Neural progenitor cell (in vitro differentiated cells): ENCODE measurements at regions not wholly inside any gene's neighbourhood (a gene's known extent, or its start where the extent isn't known, plus 50 kb on each side); places are given as distances from the start of the nearest gene placed in this dataset.

ENCODE experiments used
- DNase-seq: peaks from one replicate; pipeline ENCODE4 v3.0.0-alpha.2; 2016; ENCODE audit warnings: low spot score
- H2AFZ ChIP-seq: fragments of 200-600 bp; sonication (generic); replicated peaks from 2 replicates; pipeline ENCODE4 v1.6.1; 2016; ENCODE audit warnings: antibody characterized with exemption
- H3F3A ChIP-seq: fragments of 200-600 bp; sonication (generic); 2 replicates; pipeline ENCODE4 v1.6.1; 2016; ENCODE audit warnings: antibody characterized with exemption, low read depth
- H3K27ac ChIP-seq: fragments of 200-600 bp; sonication (generic); 2 replicates; pipeline ENCODE4 v1.5.1; 2016; ENCODE audit warnings: mild to moderate bottlenecking
- H3K27me3 ChIP-seq: fragments of 200-600 bp; sonication (generic); 2 replicates; pipeline ENCODE4 v1.6.1; 2016; ENCODE audit warnings: mild to moderate bottlenecking, moderate library complexity
- H3K36me3 ChIP-seq: fragments of 200-600 bp; sonication (generic); 2 replicates; pipeline ENCODE4 v1.5.1; 2016
- H3K4me1 ChIP-seq: fragments of 200-600 bp; sonication (generic); 2 replicates; pipeline ENCODE4 v1.6.1; 2016; ENCODE audit warnings: mixed run types
- H3K4me2 ChIP-seq: fragments of 200-600 bp; sonication (generic); 2 replicates; pipeline ENCODE4 v1.6.1; 2016
- H3K4me3 ChIP-seq: fragments of 200-600 bp; sonication (generic); 2 replicates; pipeline ENCODE4 v1.5.1; 2016
- H3K79me2 ChIP-seq: fragments of 200-600 bp; sonication (generic); 2 replicates; pipeline ENCODE4 v1.6.1; 2016; ENCODE audit warnings: low read depth
- H3K9ac ChIP-seq: fragments of 200-600 bp; sonication (generic); 2 replicates; pipeline ENCODE4 v1.6.1; 2016
- H3K9me3 ChIP-seq: fragments of 200-600 bp; sonication (generic); 2 replicates; pipeline ENCODE4 v1.5.1; 2016; ENCODE audit warnings: low read depth
- H4K20me1 ChIP-seq: fragments of 200-600 bp; sonication (generic); 2 replicates; pipeline ENCODE4 v1.6.1; 2016; ENCODE audit warnings: low read depth
- H3K27ac Mint-ChIP-seq: 3 replicates; pipeline ENCODE4 v1.8.0; 2021; ENCODE audit warnings: mixed read lengths
- H3K27me3 Mint-ChIP-seq: 2 replicates; pipeline ENCODE4 v1.8.0; 2022; ENCODE audit warnings: low read depth, mild to moderate bottlenecking, inconsistent platforms, moderate library complexity, mixed read lengths; ENCODE audit not compliant: insufficient read depth
- H3K36me3 Mint-ChIP-seq: 3 replicates; pipeline ENCODE4 v1.8.0; 2021; ENCODE audit warnings: mixed read lengths
- H3K4me1 Mint-ChIP-seq: 3 replicates; pipeline ENCODE4 v1.8.0; 2021; ENCODE audit warnings: mixed read lengths
- H3K4me3 Mint-ChIP-seq: 3 replicates; pipeline ENCODE4 v1.8.0; 2021; ENCODE audit warnings: mild to moderate bottlenecking, moderate library complexity, mixed read lengths
- H3K9me3 Mint-ChIP-seq: 3 replicates; pipeline ENCODE4 v1.8.0; 2020; ENCODE audit warnings: mixed read lengths
- EZH2 ChIP-seq: fragments of 200-600 bp; sonication (generic); IDR thresholded peaks from 2 replicates; pipeline ENCODE4 v1.6.1; 2017; ENCODE audit warnings: antibody characterized with exemption, mild to moderate bottlenecking, moderate library complexity
- EZH2phosphoT487 ChIP-seq: fragments of 200-600 bp; sonication (generic); IDR thresholded peaks from 2 replicates; pipeline ENCODE4 v1.6.1; 2017; ENCODE audit warnings: antibody characterized with exemption
- TF ChIP-seq, protein P1 (sequence below): fragments of 200-600 bp; sonication (generic); IDR thresholded peaks from 2 replicates; pipeline ENCODE4 v1.5.1; 2017; ENCODE audit warnings: antibody characterized with exemption, mild to moderate bottlenecking

- H4K20me1 ChIP-seq = no peaks in the 10 kb centered on the region
- H3F3A ChIP-seq = no peaks in the 10 kb centered on the region
- Mint-ChIP-seq H3K9me3 (no peaks in the 10 kb centered on the region), H3K27me3 (peaks cover 10% of the 10 kb centered on the region), H3K4me1 (no peaks in the 10 kb centered on the region), H3K27ac (no peak overlapping the region), H3K36me3 (no peaks in the 10 kb centered on the region), H3K4me3 (no peak overlapping the region)
- DNase-seq = no peak
- no peak overlapping the region for H2AFZ ChIP-seq
- no peaks in the 10 kb centered on the region for H3K9me3 ChIP-seq
- no peak overlapping the region for H3K9ac ChIP-seq
- H3K27me3 ChIP-seq = no peaks in the 10 kb centered on the region
- TF ChIP-seq EZH2 = no peak
- no peak overlapping the region for H3K4me2 ChIP-seq
- no peaks in the 10 kb centered on the region for H3K79me2 ChIP-seq
- H3K4me1 ChIP-seq = no peaks in the 10 kb centered on the region
- H3K36me3 ChIP-seq = no peaks in the 10 kb centered on the region
- no peak overlapping the region for H3K4me3 ChIP-seq
- H3K27ac ChIP-seq = no peak overlapping the region
These were observed 190.6 kb upstream of the SPRED2 start for GRCh38 chr2:65622951-65623535.

DNA sequence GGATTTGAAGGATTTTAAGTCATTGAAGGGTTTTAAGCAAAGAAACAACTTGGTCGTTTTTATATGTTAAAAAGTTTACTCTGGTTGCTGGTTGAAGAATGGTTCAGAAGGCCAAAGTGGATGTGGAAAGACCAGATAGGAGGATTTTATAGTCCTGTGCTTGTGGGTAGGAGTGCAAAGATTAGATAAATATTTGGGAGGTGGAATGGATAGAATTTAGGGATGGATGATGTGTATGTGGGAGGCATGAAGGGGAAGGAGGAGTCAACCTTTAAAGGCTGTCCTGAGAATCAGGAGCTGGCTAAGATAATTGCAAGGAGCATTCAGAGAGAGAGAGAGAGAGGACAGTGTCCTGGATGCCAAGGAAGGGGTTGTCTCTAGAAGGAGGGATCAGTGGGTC, 190.1 kb upstream of the SPRED2 start:
- H4K20me1 ChIP-seq = no peaks in the 10 kb centered on the region
- H3K4me1 Mint-ChIP-seq = no peaks in the 10 kb centered on the region
- H3K36me3 Mint-ChIP-seq = no peaks in the 10 kb centered on the region
- H3K36me3 ChIP-seq = no peaks in the 10 kb centered on the region
- DNase-seq = no peak
- H3K9me3 Mint-ChIP-seq = no peaks in the 10 kb centered on the region
- H3K27ac ChIP-seq = no peak overlapping the region
- H2AFZ ChIP-seq = no peak overlapping the region
- H3F3A ChIP-seq = no peaks in the 10 kb centered on the region
- no peak for TF ChIP-seq EZH2phosphoT487
- TF ChIP-seq, protein P1, sequence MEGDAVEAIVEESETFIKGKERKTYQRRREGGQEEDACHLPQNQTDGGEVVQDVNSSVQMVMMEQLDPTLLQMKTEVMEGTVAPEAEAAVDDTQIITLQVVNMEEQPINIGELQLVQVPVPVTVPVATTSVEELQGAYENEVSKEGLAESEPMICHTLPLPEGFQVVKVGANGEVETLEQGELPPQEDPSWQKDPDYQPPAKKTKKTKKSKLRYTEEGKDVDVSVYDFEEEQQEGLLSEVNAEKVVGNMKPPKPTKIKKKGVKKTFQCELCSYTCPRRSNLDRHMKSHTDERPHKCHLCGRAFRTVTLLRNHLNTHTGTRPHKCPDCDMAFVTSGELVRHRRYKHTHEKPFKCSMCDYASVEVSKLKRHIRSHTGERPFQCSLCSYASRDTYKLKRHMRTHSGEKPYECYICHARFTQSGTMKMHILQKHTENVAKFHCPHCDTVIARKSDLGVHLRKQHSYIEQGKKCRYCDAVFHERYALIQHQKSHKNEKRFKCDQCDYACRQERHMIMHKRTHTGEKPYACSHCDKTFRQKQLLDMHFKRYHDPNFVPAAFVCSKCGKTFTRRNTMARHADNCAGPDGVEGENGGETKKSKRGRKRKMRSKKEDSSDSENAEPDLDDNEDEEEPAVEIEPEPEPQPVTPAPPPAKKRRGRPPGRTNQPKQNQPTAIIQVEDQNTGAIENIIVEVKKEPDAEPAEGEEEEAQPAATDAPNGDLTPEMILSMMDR = no peak
- TF ChIP-seq EZH2 = no peak
- peaks cover 10% of the 10 kb centered on the region for H3K27me3 Mint-ChIP-seq
- no peak overlapping the region for H3K27ac Mint-ChIP-seq
- no peak overlapping the region for H3K4me3 ChIP-seq
- no peak overlapping the region for H3K4me2 ChIP-seq
- no peaks in the 10 kb centered on the region for H3K27me3 ChIP-seq
- no peaks in the 10 kb centered on the region for H3K9me3 ChIP-seq
- H3K9ac ChIP-seq = no peak overlapping the region
- H3K4me3 Mint-ChIP-seq = no peak overlapping the region
- no peaks in the 10 kb centered on the region for H3K4me1 ChIP-seq
- no peaks in the 10 kb centered on the region for H3K79me2 ChIP-seq

- Histone ChIP-seq H3K4me1 (no peaks in the 10 kb centered on the region), H4K20me1 (no peaks in the 10 kb centered on the region), H3K36me3 (no peaks in the 10 kb centered on the region), H3K9me3 (no peaks in the 10 kb centered on the region), H3K79me2 (no peaks in the 10 kb centered on the region), H2AFZ (no peak overlapping the region), H3K27me3 (no peaks in the 10 kb centered on the region), H3K27ac (no peak overlapping the region), H3K4me2 (no peak overlapping the region), H3K4me3 (no peak overlapping the region), H3K9ac (no peak overlapping the region), H3F3A (no peaks in the 10 kb centered on the region)
- H3K27me3 Mint-ChIP-seq = peaks cover 10% of the 10 kb centered on the region
- H3K4me3 Mint-ChIP-seq = no peak overlapping the region
- H3K4me1 Mint-ChIP-seq = peaks cover 3% of the 10 kb centered on the region
- H3K27ac Mint-ChIP-seq = no peak overlapping the region
- DNase-seq = peak; percentile 25
- no peaks in the 10 kb centered on the region for H3K9me3 Mint-ChIP-seq
- TF ChIP-seq, protein P1 = peak; percentile 51
- TF ChIP-seq EZH2 (no peak), EZH2phosphoT487 (no peak)
- no peaks in the 10 kb centered on the region for H3K36me3 Mint-ChIP-seq
These were observed 188.1 kb upstream of the SPRED2 start for GRCh38 chr2:65620524-65620923.

GRCh38 chr2:65620026-65620425, 187.6 kb upstream of the SPRED2 start:
- Histone ChIP-seq H3K36me3 (no peaks in the 10 kb centered on the region), H3K9me3 (no peaks in the 10 kb centered on the region), H3K4me2 (no peak overlapping the region), H3F3A (no peaks in the 10 kb centered on the region), H2AFZ (no peak overlapping the region), H3K4me3 (no peak overlapping the region), H3K27ac (no peak overlapping the region), H3K4me1 (no peaks in the 10 kb centered on the region), H3K79me2 (no peaks in the 10 kb centered on the region), H4K20me1 (no peaks in the 10 kb centered on the region), H3K9ac (no peak overlapping the region), H3K27me3 (no peaks in the 10 kb centered on the region)
- Mint-ChIP-seq H3K27me3 (peaks cover 10% of the 10 kb centered on the region), H3K4me3 (no peak overlapping the region), H3K4me1 (peaks cover 3% of the 10 kb centered on the region), H3K27ac (no peak overlapping the region), H3K9me3 (no peaks in the 10 kb centered on the region), H3K36me3 (no peaks in the 10 kb centered on the region)
- DNase-seq = no peak
- TF ChIP-seq EZH2phosphoT487 = no peak
- TF ChIP-seq, protein P1 = no peak
- TF ChIP-seq EZH2 = no peak
